Amniotic epithelial cell (primary cell): ENCODE measurements at regions not wholly inside any gene's neighbourhood (a gene's known extent, or its start where the extent isn't known, plus 50 kb on each side); places are given as distances from the start of the nearest gene placed in this dataset.

Source experiments
- DNase-seq: peaks from one replicate; pipeline ENCODE4 v3.0.0-alpha.2; 2010; ENCODE audit warnings: low read depth

GRCh38 chr3:176714034-176714433 is 483.2 kb downstream of the TBL1XR1 start:
- DNase-seq: no peak

GRCh38 chr3:176712191-176712590 is 485.1 kb downstream of the TBL1XR1 start:
- no peak for DNase-seq

- DNase-seq: no peak
Measured at GRCh38 chr3:176699288-176699687, 498.0 kb downstream of the TBL1XR1 start.

- no peak for DNase-seq
Measured at GRCh38 chr3:176697284-176697889, 499.9 kb downstream of the TBL1XR1 start.

DNA sequence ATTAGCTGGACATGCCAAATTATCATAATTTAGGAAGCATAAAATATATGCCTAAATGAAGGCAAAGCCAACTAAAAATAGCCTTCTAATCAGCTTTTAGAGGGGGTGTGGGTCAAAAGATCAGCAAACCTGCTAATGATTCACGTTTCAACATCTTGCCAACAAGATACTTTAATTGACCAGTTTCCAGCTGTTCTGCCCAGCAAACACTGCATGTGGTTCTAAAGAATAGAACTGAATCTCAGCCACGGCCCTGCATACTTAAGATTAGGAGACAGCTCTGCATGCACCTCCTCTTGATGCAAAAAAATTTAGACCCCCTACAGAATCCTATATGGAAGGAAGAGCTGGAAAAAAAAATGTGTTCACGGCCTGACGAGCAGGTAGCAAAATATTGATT is 500.5 kb downstream of the TBL1XR1 start:
- no peak for DNase-seq

DNA sequence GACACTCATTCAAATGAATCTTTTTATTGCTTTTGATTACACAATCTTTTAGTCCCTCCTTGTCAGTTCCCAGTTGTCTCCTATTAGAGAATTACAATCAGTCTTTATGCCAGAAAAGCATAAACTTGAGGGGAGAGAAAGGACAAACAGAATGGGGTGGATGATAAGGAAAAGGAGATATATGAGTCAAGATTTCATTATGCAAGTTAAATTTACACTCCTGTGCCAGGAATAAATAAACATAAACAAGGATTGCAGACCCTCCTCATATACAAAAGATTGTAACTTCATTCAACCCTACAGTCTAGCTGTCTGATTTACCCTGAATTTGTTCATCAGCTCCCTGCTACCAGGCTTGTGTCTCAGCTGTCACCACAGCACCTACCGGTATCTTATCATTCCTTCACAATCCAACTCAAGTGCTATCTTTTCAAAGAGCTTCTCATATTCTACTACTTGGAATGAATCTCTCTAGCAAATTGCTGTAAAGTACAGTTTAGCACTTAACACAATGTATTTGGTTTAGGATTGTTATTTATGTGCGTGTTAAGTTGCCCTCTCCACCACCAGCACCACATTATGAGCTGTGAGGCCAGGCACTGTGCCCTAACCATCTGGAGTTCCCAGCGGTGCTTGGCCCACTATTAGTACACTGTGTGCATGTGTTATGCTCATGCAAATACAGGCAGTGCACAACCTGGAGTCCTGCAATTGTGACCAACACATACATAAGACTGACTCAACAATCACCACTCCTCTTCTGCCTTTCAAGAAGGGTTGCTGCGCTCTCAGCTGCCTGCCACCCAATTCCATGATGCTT is 504.1 kb downstream of the TBL1XR1 start:
- no peak for DNase-seq

DNA sequence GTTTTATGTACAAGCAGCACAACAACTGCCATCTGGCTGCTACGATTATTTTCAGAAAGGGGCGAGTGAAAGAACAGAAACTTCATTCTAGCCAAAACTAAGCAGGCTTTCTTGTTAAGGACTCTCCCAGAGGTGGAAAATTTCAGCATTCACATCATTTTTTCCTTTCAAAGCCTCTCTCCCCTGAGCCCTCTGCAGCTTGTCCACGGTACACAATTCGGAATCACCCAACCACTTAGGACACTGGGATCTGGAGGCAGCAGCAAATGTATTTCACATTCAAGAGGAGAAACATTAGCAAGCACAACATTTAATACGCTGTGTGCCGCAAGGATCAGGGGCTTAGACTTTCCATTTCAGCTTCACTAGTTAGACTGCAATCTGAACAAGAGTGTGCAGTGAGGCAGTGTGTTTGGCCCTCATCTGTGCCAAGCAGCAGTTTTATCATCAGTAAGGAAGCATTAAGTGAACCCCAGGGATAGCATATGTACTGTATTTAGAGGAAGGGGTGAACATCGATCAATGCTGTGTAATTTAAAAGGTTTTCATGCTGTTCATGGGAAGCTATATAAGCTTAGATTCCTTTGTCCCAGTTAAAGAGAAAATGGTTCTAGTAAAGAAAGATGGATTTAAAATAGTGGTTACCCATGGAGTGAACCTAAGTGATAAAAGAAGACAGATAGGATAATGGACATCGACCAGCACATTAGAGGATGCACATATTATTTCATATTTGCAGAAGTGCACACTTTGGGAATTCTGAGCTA is 504.9 kb downstream of the TBL1XR1 start:
- DNase-seq: no peak

DNA sequence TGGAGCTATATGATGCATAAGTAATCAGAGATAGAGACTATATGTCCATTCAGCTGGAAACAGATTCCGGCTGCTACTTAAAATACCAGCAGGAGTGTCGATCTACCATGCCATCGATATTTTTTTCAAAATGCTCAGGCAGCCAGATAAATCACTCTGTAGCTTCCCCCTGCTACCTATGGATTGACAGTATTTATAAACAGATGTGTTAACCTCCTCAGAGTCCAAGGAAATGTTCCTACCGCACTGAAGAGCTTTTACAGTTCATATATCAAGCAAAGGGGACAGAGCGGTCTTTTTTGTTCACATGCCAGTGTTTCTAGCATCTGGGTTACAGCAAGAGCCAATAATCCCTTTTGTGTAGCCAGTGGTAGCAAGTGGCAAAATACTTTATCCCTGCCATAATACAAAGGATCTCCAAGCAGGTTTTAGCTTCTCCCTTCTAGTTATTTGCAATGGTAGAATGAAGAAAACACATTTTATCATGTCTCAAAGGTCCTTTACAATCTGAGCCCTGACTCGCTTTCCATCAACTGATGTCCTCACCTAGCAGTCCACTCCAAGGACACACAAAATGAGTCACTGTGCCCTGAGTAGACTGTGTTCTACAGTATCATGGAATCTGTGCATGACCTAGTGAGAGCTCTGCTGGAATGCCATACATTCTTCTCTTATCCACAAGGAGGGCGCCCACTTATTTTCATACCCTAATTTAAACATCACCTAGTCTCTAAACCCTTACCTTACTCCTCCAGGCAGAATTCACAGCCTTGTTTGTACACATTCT is 507.0 kb downstream of the TBL1XR1 start:
- peak; percentile 4 for DNase-seq

GRCh38 chr3:176687754-176688153 is 509.5 kb downstream of the TBL1XR1 start:
- DNase-seq: no peak

DNA sequence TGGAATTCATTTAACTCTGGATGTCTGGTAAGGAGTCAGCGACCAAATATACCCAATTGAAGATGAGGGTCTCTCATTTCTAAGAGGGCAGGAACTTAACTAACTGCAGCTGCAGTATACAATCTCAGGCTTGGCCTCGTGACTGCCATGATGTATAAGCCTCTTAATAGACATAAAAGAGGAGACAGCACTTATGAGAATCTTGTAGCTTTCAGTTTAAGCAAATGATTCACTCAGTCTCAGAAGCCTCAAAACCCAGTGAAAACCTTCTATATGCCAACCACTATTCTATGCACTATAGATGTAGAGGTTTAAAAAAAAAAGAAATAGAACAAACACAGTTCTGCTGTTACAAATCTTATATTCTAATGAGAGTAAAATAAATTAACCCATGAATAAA is 513.9 kb downstream of the TBL1XR1 start:
- no peak for DNase-seq

- peak; percentile 80 for DNase-seq
Measured at GRCh38 chr3:176663837-176664831, 533.1 kb downstream of the TBL1XR1 start.

- DNase-seq: peak; percentile 24
Measured at GRCh38 chr3:176663387-176663786, 533.9 kb downstream of the TBL1XR1 start.

DNA sequence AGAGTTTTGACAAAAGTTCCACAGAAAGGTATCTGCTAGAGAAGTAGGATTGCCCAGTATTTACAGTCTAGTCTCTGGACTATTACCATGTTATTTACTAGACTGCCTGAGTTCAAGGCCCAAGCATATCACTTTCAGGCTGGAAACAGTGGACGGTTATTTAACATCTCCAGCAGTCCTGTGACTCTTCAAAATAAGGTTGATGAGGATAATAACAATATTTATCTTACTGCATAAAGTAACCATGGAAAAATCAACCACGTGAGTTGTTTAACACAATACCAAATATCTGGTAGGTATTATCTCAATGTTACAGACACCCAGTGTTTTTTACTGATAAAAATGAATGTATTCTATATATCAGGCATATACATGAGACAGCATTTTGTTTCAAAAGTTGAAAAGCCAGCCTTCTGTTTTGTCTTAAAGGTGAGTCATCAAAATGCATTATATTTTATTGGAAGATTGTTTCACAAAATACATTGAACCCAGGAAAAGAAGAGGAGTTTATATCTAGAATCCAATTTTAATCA is 535.8 kb downstream of the TBL1XR1 start:
- no peak for DNase-seq

- no peak for DNase-seq
Measured at GRCh38 chr3:176655404-176656094, 541.7 kb downstream of the TBL1XR1 start.

GRCh38 chr3:176651622-176652021 is 545.7 kb downstream of the TBL1XR1 start:
- DNase-seq: no peak

- peak; percentile 68 for DNase-seq
Measured at GRCh38 chr3:176650478-176650877, 546.8 kb downstream of the TBL1XR1 start.

DNA sequence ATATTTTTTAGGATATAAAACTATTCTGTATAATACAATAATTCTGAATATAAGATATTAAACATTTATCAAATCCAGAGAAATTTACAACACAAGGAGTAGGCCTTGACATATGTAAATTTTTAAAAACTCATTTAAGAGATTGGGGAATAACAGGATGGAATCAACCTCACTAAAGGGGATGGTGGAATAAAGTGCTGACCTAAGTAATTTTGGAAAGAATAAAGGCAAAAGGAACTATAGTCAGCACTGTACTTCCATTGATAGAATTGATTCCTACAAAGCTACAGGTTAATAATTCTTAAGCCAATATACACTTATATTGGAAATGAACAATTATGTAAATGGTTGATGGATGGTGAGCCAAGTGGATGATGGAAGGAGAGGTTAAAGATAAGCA is 549.3 kb downstream of the TBL1XR1 start:
- DNase-seq: no peak

DNA sequence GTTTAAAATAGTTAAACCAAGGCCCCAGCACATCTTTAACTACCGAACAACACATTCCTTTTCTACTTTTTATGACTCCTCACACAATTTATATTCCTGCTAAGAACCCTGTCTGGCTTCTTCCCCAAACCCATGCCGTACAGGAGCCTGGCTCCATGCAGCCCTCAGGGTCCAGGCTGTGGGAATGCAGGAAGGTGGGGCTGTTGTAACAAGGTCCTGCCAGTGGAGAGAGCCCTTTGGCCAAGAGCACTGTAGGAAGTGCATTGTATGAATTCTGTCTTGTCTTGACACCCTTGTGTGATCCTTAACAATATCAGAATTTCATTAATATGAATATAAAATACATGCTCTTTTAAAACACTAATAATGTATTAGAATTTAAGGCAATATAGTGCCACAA is 563.8 kb downstream of the TBL1XR1 start:
- no peak for DNase-seq

GRCh38 chr3:176632925-176633324 is 564.4 kb downstream of the TBL1XR1 start:
- no peak for DNase-seq

GRCh38 chr3:176631165-176631564 is 566.1 kb downstream of the TBL1XR1 start:
- peak; percentile 21 for DNase-seq
